ENCODE measurements at regions not wholly inside any gene's neighbourhood (a gene's known extent, or its start where the extent isn't known, plus 50 kb on each side); places are given as distances from the start of the nearest gene placed in this dataset.

GRCh38 chr2:49567811-49568600 is 413.7 kb upstream of the FSHR start:
- TF ChIP-seq POLR2A (IDR thresholded peaks at IDR 0.05; ENCODE audit: low read depth) (no peak), CTCF (IDR thresholded peaks at IDR 0.05) (no peak), EP300 (IDR thresholded peaks at IDR 0.05) (no peak)

Measured in esophagus muscularis mucosa (tissue), 4 donors.